OCI-LY1 (cell line): ENCODE measurements at regions not wholly inside any gene's neighbourhood (a gene's known extent, or its start where the extent isn't known, plus 50 kb on each side); places are given as distances from the start of the nearest gene placed in this dataset.

Experiments
- CTCF ChIP-seq: fragments of 200-600 bp; sonication (generic), shearing (Covaris generic); IDR thresholded peaks from 2 replicates; pipeline ENCODE4 v1.5.1; 2017; ENCODE audit warnings: mild to moderate bottlenecking, antibody characterized with exemption, low read length, moderate library complexity, mixed read lengths
- EZH2 ChIP-seq: fragments of 200-600 bp; sonication (generic), shearing (Covaris generic); IDR thresholded peaks from 2 replicates; pipeline ENCODE4 v1.8.0; 2017; ENCODE audit warnings: borderline replicate concordance, mixed run types, mild to moderate bottlenecking, antibody characterized with exemption, low read length, moderate library complexity, mixed read lengths

DNA sequence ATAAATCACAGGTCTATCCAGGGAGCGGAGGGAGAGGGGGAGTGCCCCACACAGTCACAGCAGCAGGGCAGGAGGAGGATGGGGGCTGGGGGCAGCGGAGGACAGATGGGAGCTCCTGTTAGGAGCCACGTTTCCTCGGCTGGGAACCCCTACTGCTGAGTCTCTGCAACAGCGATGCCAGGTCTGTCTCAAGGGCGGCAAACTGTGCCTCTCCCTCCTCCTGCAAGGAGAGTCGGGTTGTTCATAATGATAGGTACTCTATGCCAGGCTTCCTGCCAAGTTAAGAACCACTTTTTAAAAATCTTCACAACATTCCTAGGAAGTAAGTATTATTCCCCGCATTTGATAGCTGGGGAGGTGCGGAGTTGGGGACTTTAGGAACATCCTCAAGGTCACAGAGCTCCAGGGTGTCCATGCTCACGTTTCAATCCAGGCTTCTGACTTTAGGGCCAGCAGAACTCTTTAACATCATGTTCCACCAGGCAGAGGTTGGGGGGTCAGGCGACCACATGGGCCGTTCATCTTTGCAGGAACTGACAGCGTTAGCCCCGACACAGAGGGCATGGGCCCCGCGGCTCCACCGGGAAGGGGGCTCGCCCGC, 98.3 kb upstream of the MAML3 start:
- TF ChIP-seq CTCF: no peak
- TF ChIP-seq EZH2: no peak
